Right lung (tissue), 2 donors: ENCODE measurements at regions not wholly inside any gene's neighbourhood (a gene's known extent, or its start where the extent isn't known, plus 50 kb on each side); places are given as distances from the start of the nearest gene placed in this dataset.
A peak's percentile ranks its signal among the peaks of the same experiment; 100 is the strongest.

ENCODE experiments used
- DNase-seq, 2 donors: peaks; one replicate each; pipeline ENCODE4 v3.0.0-alpha.2; 2013

- DNase-seq: no peak
These were observed 442.3 kb downstream of the GRB14 start for GRCh38 chr2:164178835-164179465.

- DNase-seq: no peak
These were observed 428.8 kb upstream of the FIGN start for GRCh38 chr2:164164602-164165001.

GRCh38 chr2:164155558-164155957 is 419.8 kb upstream of the FIGN start:
- DNase-seq: no peak

GRCh38 chr2:164151522-164151921 is 415.7 kb upstream of the FIGN start:
- peak in 1 of 2 donors; percentile 2 for DNase-seq

GRCh38 chr2:164150604-164151003 is 414.8 kb upstream of the FIGN start:
- DNase-seq: no peak

GRCh38 chr2:164146441-164146840 is 410.6 kb upstream of the FIGN start:
- no peak for DNase-seq

- DNase-seq: no peak
These were observed 409.5 kb upstream of the FIGN start for GRCh38 chr2:164145093-164145987.

GRCh38 chr2:164143183-164143930 is 407.5 kb upstream of the FIGN start:
- DNase-seq: no peak

- DNase-seq: no peak
These were observed 406.9 kb upstream of the FIGN start for GRCh38 chr2:164142755-164143154.

GRCh38 chr2:164141271-164141670 is 405.5 kb upstream of the FIGN start:
- DNase-seq: no peak

- no peak for DNase-seq
These were observed 402.9 kb upstream of the FIGN start for GRCh38 chr2:164138750-164139149.

- DNase-seq: no peak
These were observed 398.5 kb upstream of the FIGN start for GRCh38 chr2:164134336-164134735.

- DNase-seq: no peak
These were observed 392.2 kb upstream of the FIGN start for GRCh38 chr2:164127971-164128527.

- peak in 1 of 2 donors; percentile 5 for DNase-seq
These were observed 391.3 kb upstream of the FIGN start for GRCh38 chr2:164126960-164127660.

GRCh38 chr2:164115806-164116205 is 380.0 kb upstream of the FIGN start:
- DNase-seq: no peak

- no peak for DNase-seq
These were observed 379.1 kb upstream of the FIGN start for GRCh38 chr2:164114937-164115336.

- DNase-seq: no peak
These were observed 376.3 kb upstream of the FIGN start for GRCh38 chr2:164112105-164112504.

GRCh38 chr2:164110515-164110914 is 374.7 kb upstream of the FIGN start:
- no peak for DNase-seq

GRCh38 chr2:164109006-164109405 is 373.2 kb upstream of the FIGN start:
- DNase-seq: no peak

- DNase-seq: no peak
These were observed 367.5 kb upstream of the FIGN start for GRCh38 chr2:164103271-164103670.

- DNase-seq: no peak
These were observed 366.6 kb upstream of the FIGN start for GRCh38 chr2:164102366-164102765.

GRCh38 chr2:164091673-164092072 is 355.9 kb upstream of the FIGN start:
- no peak for DNase-seq
